ENCODE measurements at regions not wholly inside any gene's neighbourhood (a gene's known extent, or its start where the extent isn't known, plus 50 kb on each side); places are given as distances from the start of the nearest gene placed in this dataset.
"Not testable (repeated sequence)": the region's sequence is repeated elsewhere in the genome, so short reads cannot be mapped to it uniquely, and the experiment has no call there.

DNA sequence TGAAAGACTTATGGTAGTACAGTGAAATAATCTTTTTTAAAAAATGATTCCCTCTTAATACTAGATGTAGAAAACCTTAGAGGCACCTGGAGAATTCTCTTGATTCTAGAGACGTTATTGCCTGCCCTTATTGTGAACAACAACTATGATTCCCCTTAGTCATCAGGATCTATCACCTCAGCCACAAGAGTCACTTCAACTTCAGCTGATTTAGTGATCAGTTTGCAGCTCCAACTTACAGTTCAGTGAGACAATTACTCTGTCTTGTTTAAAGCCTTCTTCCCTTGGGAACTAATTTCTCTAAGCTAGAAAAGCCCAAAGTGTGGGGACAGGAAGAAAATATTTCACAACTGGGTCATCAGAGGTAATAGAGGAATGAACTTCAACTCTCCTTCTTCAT lies 254.3 kb upstream of the SLITRK1 start:
- ATAC-seq (no peak), DNase-seq (no peak)

DNA sequence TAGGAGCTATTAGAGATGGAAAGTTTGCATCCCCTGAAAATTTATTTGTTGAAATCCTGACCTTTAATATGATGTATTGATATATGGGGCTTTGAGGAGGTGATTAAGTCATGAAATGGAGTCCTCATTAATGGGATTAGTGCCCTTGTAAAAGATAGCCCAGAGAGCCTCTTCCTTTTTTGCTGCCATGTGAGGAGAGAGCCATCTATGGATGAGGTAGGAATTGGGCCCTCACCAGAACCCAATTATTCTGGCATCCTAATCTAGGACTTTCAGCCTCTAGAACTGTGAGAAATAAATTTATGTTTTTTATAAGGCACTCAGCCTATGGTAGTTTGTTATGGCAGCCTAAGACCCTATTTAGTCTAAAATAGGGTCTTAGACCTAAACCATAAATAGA lies 250.2 kb upstream of the SLITRK1 start:
- DNase-seq = no peak

DNA sequence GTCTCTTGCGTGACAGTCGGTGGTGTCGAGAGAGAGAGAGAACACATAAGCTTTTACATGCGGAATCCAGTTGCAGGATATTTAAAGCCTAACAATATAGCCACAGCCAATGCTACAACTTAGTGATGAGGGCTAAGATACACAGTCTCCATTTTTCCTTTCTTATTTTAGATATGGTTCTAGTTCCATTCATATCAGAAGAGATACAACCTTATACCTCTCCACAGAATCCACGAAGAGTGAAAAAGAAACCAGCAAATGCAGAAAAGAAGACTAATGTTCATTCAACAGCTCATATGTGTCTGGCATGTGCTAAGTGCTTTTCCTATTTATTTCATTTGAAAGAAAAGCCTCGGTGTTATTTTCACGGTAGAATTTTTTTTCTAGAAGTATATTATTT lies 249.0 kb upstream of the SLITRK1 start:
- ATAC-seq = no peak
- DNase-seq = no peak

More for the DNA sequence above, 250.2 kb upstream of the SLITRK1 start:
- no peak for ATAC-seq

DNA sequence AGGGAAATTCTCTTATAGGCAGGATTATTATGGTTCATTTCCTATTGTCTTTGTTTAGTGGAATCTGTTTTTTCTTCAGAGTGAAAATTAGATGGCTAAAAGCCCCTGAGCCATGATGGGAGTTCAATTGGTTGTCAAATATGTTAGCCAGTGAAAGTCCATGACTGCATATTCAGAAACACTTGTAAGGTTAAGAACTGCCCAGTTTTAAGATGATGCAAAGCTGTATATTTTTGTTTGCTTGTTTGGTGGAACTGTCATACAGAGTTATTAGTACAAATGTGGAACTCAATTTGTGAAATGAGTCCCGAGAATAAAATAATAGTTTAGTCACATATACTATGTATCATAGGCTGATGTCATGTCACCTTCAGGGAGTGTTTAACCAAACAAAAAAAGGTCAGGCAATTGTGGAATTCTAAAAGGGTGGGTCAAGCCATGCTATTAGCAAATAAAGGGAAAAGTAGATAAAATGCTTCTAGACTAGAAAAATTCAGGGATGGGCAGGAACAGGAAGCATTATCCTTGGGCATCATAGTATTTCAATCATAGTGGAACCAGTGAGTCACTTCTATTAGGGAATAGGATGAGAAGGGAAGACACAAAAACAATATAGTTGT lies 248.3 kb upstream of the SLITRK1 start:
- ATAC-seq (no peak), DNase-seq (no peak)

DNA sequence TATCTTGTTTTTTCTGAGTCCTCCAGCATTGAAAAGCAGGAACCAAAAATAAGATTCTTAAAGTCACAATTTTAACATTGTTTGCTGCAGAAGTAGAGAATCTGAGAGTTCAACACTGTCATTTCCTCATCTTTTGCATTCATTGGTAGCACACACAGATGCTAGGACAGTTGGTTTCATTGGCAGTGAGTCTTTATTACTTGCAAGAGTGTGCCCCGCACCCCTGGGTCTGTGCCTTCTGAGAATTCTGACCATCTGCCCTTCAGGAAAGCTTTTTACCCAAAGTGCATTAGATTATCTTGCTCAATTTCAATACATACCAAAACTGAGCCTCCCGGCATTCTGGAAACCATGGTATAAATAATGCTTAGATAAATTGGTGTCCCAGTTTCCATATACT lies 247.7 kb upstream of the SLITRK1 start:
- DNase-seq = no peak
- ATAC-seq = no peak

DNA sequence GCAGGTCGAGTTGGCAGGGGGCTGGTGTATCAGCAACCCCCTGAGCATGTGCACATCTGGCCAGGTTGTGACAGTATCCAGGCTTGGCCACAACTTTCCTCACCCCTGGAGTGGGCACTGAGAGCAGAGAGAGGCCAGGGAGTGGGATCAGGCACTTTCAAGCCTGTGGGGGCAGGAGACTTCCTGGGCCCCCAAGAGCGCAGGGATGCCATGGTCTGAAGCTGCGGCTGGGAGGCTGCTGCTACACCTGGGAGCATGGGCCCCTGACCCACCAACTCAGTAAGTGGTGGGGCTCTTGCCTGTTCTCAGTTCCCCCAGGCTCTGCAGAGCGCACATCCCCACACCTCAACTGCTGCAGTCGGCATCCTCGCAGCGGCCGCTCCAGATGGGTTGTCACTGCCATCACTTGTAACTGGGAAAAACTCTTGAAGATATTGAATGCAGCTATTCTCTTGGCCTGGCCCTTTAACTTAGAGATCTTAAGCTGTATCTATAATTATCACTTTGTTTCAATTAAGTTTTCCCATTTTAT lies 245.4 kb upstream of the SLITRK1 start:
- DNase-seq (no peak), ATAC-seq (no peak)

DNA sequence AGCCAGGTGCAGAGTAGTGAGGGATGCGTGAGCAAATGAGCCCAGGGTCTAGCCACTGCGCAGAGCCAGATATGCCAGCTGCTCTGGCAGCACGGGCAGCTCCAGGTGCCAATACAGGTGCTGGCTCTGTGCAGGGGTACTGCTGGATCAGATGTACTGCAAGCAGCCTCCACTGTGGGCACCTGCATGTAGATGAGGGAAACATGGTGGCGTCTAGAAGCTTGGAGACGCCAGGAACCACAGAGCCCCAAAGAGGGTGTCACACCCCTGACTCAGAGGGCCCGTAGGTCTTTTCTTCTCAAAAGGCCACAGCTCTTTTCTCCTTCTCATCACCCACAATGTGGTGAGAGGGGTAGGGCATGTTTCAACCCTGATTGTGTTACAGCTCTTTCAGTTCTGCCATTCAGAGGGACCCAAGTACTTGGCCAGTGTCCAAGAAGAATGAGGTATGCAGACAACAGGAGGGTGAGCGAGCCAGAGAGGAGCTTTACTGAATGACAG lies 244.4 kb upstream of the SLITRK1 start:
- ATAC-seq = peak; percentile 85
- DNase-seq = peak; percentile 7

DNA sequence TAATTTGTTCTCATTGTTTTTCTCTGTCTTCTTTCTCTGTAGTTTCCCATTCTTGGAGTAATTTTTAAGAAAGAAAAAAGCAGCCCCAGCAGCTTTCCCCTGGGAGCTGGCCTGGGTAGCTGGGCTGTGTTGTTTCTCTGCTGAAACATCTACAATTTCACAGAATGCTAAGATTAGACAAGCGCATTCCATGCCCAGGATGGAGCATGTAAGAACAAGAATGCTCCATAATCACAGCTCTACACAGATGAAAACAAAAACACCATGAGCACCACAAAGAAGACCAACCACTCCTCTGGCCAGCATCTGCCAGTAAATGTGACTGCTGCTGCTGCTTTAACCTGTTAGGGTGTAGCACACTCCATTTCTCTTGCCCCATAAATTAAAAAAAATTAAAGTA lies 239.2 kb upstream of the SLITRK1 start:
- ATAC-seq (no peak), DNase-seq (no peak)

DNA sequence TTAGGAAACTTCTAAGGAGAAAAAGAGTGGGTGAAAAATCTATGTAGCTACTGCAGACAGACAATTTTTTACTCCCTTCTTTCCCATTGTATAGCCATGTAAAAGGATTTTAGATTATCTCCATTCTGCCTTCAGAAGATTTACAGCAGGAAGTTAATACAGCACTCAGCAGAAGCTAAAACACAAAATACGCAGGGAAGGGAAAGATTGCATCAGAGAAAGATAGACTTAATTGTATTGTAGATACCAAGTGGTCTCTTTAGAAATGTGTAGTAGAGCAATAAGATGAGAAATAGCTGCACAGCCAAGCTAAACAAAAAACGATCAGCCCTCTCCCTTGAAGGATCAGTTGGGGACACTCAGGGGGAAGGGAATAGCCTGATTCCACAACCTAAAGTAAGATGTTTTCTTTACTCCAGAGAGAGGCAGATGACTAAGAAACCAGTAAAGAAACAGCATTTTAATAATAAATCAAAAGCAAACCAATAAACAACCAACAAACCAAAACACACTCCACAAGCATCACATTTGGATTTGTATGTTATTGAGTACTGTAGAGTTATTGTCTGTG lies 236.7 kb upstream of the SLITRK1 start:
- no peak for ATAC-seq
- DNase-seq = no peak

DNA sequence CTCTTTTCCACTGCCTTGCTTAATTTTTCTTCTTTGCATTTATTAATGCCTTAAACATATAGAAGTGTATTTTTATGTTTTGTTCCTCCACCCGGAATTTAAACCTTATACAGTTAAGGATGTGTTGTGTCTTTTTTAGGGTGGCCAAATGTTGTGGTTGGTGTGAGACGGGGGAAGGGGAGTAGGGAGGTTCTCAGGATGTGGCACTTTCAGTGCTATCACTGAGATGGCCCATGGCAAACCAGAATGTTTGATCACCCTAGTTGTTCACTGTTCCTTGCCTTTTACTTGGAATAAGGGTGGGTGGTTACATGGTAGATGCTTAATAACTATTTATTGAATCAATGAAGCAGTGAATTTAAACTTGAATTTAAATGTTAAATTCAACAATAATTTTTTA lies 216.0 kb upstream of the SLITRK1 start:
- DNase-seq (no peak), ATAC-seq (no peak)

DNA sequence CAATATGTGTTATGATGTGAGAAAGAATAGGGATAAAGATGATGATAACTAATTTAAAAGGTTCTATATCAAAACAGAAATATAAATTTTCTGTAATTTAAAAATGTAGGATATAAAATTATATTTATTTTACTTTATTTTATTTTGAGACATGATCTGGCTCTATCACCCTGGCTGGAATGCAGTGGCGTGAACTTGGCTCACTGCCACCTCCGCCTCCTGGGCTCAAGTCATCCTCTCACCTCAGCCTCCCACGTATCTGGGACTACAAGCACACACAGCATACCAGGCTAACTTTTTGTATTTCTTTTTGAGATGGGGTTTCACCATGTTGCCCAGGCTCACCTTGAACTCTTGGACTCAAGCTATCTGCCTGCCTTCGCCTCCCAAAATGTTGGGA lies 214.9 kb upstream of the SLITRK1 start:
- ATAC-seq = no peak
- no peak for DNase-seq

DNA sequence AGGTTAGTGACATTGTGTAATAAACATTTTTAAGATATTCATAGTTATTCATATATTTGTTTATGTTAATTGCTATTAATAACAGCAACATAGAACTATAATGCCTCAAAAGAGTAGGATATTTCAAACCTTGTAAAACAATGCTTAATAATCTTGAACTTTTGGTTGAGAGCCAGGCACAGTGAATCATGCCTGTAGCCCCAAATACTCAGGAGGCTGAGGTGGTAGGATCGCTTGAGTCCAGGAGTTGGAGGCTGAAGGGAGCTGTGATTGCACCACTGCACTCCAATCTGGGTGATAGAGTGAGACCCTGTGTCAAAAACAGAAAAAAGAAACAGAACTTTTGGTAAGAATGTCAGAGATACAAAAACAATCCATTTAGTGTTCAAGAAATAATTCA lies 213.9 kb upstream of the SLITRK1 start:
- no peak for DNase-seq
- no peak for ATAC-seq

DNA sequence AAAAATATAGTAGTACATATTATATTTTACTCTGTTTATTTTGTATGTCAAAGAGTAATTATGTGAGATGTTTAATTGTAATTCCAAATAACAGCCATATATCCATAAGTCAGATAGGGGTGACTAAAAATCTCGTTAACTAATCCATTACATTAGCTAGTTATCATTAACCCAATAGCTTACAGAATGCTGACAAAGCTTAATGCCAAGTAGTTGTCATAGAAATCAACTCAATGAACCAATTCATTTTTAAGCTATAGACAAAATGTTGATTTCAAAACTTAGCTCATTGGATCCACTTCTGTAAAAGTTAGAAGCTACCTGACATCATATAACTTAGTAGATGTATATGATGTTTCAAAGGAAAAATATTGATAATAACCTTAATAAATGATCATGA lies 206.7 kb upstream of the SLITRK1 start:
- DNase-seq = no peak
- no peak for ATAC-seq

DNA sequence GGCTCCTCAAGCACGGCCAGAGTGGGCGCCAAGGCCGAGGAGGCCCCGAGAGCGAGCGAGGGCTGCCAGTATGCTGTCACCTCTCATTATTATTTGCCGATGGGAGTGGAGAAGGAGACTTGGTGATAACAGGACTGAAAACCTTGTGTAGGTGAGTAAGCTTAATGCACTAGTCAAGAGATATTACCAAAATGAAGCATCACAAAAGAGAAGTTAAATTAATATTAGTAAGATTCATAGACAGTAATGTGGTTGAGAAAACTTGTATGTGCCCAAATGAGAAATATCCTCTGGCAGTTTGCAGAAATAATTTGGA lies 204.5 kb upstream of the SLITRK1 start:
- DNase-seq = no peak
- ATAC-seq = no peak

DNA sequence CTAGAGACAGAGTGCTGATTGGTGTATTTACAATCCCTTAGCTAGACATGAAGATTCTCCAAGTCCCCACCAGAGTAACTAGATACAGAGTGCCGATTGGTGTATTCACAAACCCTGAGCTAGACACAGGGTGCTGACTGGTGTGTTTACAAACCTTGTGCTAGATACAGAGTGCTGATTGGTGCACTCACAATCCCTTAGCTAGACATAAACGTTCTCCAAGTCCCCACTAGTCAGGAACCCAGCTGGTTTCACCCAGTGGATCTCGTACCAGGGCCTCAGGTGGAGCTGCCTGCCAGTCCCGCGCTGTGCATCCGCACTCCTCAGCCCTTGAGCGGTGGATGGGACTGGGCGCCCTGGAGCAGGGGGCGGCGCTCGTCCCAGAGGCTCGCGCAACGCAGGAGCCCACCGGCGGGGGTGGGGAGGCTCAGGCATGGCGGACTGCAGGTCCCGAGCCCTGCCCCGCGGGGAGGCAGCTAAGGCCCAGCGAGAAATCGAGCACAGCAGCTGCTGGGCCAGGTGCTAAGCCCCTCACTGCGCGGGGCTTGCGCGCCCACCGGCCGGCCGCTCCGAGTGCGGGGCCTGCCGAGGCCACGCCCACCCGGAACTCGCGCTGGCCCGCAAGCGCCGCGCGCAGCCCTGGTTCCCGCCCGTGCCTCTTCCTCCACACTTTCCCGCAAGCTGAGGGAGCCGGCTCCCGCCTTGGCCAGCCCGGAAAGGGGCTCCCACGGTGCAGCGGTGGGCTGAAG lies 204.0 kb upstream of the SLITRK1 start:
- not testable (repeated sequence) for ATAC-seq, DNase-seq

DNA sequence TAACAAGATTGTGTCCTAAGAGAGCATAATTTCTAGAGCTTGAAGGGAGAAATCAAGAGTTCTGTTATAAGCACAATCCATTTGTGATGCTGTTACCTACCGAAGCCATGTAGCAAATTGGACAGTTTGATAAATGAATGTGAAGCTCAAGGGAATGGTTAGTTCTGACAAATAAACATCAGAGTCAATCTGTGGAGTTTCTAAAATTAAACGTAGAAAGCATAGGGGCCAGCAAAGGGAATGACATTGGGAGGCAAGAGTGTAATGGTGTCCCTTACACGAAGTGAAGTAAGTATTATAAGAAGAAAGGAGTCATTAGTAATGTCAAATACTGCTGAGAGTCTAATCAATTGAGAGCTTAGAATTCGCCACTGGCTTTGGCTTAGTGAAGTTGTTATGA lies 200.2 kb upstream of the SLITRK1 start:
- DNase-seq (no peak), ATAC-seq (no peak)

DNA sequence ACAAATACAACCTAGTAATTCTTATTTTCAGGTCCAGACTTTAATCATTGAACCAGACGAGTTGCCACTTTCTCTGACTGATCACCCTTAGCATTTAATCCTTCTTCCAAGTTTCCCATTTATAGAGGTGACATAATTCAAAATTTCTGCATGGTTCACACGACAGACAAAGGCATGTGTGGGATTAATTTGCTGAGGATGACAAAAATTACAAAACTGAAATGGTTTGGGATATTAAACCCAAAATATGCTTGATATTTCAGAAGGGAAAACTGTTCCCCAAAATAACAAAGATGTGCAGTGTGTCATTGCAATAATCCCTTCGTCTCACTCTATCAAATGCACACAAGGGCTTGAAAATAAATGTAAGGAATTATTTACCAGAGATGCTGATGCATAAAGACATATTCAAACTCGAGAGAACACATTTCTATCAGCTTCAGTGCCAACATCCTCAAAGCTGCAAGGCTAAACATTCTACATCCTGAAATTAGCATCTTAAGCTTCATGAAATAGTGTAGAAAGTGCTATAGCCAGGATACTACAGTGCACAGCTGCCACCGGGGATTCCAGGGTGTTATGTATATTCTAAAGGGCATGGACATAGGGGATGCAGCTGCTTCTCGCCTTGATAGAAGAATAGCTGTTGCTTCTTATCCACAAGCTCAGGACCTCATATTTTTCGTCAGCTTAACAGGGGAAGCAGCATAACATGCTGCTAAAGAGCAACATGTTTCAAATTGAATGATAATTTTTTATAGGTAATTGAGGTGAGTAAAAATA lies 198.7 kb upstream of the SLITRK1 start:
- no peak for ATAC-seq

DNA sequence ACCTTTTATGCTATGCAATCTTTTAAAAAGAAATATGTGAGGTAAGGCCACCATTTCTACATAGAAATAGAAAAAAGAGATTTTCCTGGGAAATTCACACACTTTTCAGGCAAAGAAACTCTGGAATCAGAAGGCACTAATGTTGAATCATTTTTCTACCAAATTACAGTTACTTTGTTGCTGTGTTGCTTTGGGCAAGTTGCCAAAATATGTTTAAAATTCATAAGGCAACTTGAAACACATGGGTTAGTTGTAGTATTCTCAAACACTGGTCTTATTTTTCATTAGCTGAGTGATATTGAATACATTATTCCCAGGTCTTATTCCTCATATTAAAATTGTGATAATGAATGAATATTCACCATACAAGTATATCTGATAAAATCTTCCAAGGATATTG lies 195.0 kb upstream of the SLITRK1 start:
- no peak for DNase-seq
- no peak for ATAC-seq

More for the DNA sequence above, 198.7 kb upstream of the SLITRK1 start:
- no peak for DNase-seq

DNA sequence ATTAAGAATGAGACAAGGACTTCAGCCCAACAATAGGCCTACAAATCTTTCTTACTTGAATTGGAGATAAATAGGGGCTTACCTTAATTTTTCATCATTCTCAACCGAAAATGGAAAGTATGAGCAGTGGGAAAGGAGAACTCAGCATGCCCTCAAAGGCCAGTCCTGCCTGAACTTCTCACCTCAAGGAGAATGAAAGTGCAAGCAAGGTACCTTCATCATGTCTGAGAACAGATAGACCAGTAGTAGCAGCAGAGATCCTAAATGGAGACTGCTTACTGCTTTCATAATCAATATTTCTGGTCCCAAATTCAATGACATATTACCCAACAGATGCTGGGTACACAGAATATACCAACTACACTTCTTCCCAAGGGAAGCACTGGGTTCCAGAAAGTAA lies 194.0 kb upstream of the SLITRK1 start:
- DNase-seq = no peak

DNA sequence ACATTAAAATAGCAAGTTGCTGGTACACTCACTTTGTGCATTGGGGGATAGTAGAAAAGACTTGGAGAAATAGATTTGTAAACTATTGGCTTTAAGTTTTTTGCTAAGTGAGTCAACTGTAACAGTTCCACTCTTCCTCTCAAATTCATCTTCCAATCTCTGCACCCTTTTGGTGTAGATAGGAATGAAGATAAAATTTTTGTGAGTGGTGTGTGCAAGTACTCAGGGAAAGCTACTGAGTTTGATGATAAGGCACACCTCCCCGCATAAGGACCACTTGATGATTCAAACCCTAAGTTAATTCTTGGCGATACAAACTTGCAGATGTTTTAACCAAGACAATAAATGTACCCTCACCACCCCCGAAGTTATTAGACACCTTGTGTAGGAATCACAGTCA lies 168.3 kb upstream of the SLITRK1 start:
- no peak for ATAC-seq

More for the DNA sequence above, 194.0 kb upstream of the SLITRK1 start:
- no peak for ATAC-seq

DNA sequence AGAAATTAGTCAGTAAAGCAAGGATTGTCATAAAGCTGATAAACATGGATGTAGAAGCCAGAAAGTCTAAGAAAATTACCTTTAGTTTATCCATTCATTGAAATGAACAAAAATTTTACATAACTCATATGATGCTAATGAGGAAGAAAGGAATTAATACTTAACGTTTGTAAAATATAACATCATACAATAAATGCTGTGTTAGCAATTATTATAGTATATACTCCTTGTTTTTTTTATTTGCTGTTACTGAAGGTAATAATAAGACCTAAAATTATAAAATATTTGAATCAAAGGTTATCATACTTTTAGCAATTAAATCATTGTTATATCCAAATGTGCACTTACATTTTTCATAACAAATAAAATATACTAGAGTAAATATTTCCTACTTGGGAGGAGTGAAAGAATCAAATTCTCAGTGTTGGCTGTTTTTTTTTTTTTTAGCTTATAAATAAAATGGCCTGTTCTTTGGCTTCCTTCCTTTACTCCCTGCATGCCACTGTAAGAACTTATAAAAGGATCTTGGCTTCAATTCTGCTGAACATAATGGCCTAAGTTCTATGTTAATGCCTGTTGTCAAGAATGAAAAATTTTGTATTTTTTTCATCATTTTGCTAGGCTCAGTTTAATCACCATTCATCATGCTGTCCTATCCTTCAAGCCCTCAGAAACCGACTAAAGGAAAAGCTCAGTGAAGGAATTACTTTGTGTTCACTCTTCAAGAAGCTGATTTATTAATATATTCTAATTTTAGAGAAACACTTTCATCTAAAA lies 167.4 kb upstream of the SLITRK1 start:
- DNase-seq (no peak), ATAC-seq (no peak)

More for the DNA sequence above, 168.3 kb upstream of the SLITRK1 start:
- no peak for DNase-seq

DNA sequence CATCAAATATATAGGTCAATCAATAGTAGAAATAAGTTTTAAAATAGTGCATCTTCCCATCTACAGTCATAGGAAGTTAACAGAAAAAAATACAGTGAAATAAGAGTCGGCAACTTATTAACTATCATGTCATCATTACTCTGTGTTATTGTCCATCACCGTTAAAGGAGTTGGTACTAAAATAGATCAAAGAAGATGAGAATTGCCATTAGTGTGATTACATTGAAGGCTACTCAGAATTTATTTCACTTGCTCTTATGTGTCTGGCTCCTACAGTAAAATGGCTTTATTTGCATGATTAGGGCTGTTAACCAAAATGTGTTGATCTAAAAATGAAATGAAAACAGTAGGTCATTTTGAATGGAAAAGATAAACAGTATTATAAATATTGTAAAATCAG lies 162.5 kb upstream of the SLITRK1 start:
- ATAC-seq (no peak), DNase-seq (no peak)

All from stimulated activated naive CD8-positive, alpha-beta T cell treated with anti-CD3 and anti-CD28 coated beads, Interleukin-15, Interleukin-2, amounts not matched to agents 100 U/mL and 50 U/mL, for 24 hours (primary cell).